Uterus (tissue), 3 donors: ENCODE measurements at regions not wholly inside any gene's neighbourhood (a gene's known extent, or its start where the extent isn't known, plus 50 kb on each side); places are given as distances from the start of the nearest gene placed in this dataset. TPM values are rescaled to one million over a fixed set of nuclear protein-coding genes. Genes with fewer than 3 reads are reported as not detected.
"Not testable (repeated sequence)": the region's sequence is repeated elsewhere in the genome, so short reads cannot be mapped to it uniquely, and the experiment has no call there.

ENCODE experiments used
- DNase-seq, 2 donors: peaks; one replicate each; pipeline ENCODE4 v3.0.0-alpha.2; 2019 to 2020
- H3K27ac ChIP-seq, 2 donors: fragments of 200-600 bp; sonication (generic); 1 replicate in 1 of 2; 2 replicates in 1 of 2; pipeline ENCODE4 v1.5.1; 2016 to 2018
- H3K27me3 ChIP-seq, 2 donors: fragments of 200-600 bp; sonication (generic); one replicate each; pipeline ENCODE4 v1.5.1; 2018 to 2019; ENCODE audit warnings: control low read depth in 1 of 2
- H3K36me3 ChIP-seq, 2 donors: fragments of 200-600 bp; sonication (generic); one replicate each; pipeline ENCODE4 v1.5.1; 2019; ENCODE audit warnings: control low read depth in 1 of 2
- H3K4me1 ChIP-seq, 2 donors: fragments of 200-600 bp; sonication (generic); one replicate each; pipeline ENCODE4 v1.5.1; 2018 to 2019; ENCODE audit warnings: control low read depth in 1 of 2
- H3K4me3 ChIP-seq, 2 donors: fragments of 200-600 bp; sonication (generic); 1 replicate in 1 of 2; 2 replicates in 1 of 2; pipeline ENCODE4 v1.5.1; 2018 to 2019; ENCODE audit warnings: mild to moderate bottlenecking in 1 of 2
- H3K9me3 ChIP-seq, 2 donors: fragments of 200-600 bp; sonication (generic); one replicate each; pipeline ENCODE4 v1.5.1; 2019; ENCODE audit warnings: control low read depth in 1 of 2
- CTCF ChIP-seq, 4 experiments: fragments of 200-600 bp in 2 of 4; fragments of 450-650 bp in 2 of 4; sonication (generic) in 2 of 4; IDR thresholded peaks; one replicate each; pipeline ENCODE4 v1.5.1; 2016 to 2019; ENCODE audit warnings: antibody characterized with exemption in 4 of 4, mild to moderate bottlenecking in 2 of 4, moderate library complexity in 1 of 4
- POLR2A ChIP-seq, 2 donors: fragments of 450-650 bp; IDR thresholded peaks; one replicate each; pipeline ENCODE4 v1.6.1; 2016; ENCODE audit warnings: antibody characterized with exemption in 2 of 2, mild to moderate bottlenecking in 1 of 2, moderate library complexity in 1 of 2
- intact Hi-C: fragments of 100-400 bp; cut with DNase I; formaldehyde crosslinking; loops from one replicate; pipeline ENCODE4 v1.15.1; 2023; ENCODE audit warnings: low total_unique reads
- small RNA-seq: library from RNA; depleted of rRNA; stranded (forward); fragments of <200 nt; gene quantifications from one replicate; pipeline ENCODE3, GENCODE V24; 2016
- donor health status: DM: yes; HTN: yes; CAD: no.

GRCh38 chr13:87582399-87582798, 88.8 kb upstream of the SLITRK5 start:
- Histone ChIP-seq H3K4me3 (no peak overlapping the region), H3K36me3 (no peaks in the 10 kb centered on the region), H3K27ac (no peak overlapping the region), H3K9me3 (no peaks in the 10 kb centered on the region), H3K4me1 (no peaks in the 10 kb centered on the region), H3K27me3 (no peaks in the 10 kb centered on the region)
- TF ChIP-seq CTCF (IDR thresholded peaks at IDR 0.05) (no peak), POLR2A (IDR thresholded peaks at IDR 0.05) (no peak)
- intact Hi-C loops: no loop called here
- DNase-seq: no peak

- H3K27ac ChIP-seq: no peak overlapping the region
- H3K27me3 ChIP-seq: no peaks in the 10 kb centered on the region
- intact Hi-C loops: no loop called here
- TF ChIP-seq CTCF (IDR thresholded peaks at IDR 0.05): no peak
- TF ChIP-seq POLR2A (IDR thresholded peaks at IDR 0.05): no peak
- no peak overlapping the region for H3K4me3 ChIP-seq
- no peaks in the 10 kb centered on the region for H3K4me1 ChIP-seq
- H3K9me3 ChIP-seq: no peaks in the 10 kb centered on the region
- no peak for DNase-seq
- no peaks in the 10 kb centered on the region for H3K36me3 ChIP-seq
Observed at GRCh38 chr13:87590518-87590917, 80.7 kb upstream of the SLITRK5 start.

DNA sequence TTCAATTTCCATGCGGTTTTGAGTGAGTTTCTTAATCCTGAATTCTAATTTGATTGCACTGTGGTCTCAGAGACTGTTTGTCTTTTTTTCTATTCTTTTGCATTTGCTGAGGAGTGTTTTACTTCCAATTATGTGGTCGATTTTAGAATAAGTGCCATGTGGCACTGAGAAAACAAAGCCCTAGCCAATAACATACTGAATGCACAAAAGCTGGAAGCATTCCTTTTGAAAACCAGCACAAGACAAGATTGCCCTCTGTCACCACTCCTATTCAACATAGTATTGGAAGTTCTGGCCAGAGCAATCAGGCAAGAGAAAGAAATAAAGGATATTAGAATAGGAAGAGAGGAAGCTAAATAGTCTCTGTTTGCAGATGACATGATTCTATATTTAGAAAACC, 66.7 kb upstream of the SLITRK5 start:
- H3K27ac ChIP-seq, intact Hi-C loops, H3K4me3 ChIP-seq, H3K9me3 ChIP-seq, DNase-seq, H3K36me3 ChIP-seq, H3K27me3 ChIP-seq, H3K4me1 ChIP-seq: not testable (repeated sequence)

- Histone ChIP-seq H3K4me1 (no peaks in the 10 kb centered on the region), H3K27me3 (no peaks in the 10 kb centered on the region), H3K4me3 (no peak overlapping the region), H3K9me3 (no peaks in the 10 kb centered on the region), H3K27ac (no peak overlapping the region), H3K36me3 (no peaks in the 10 kb centered on the region)
- TF ChIP-seq POLR2A (IDR thresholded peaks at IDR 0.05) (no peak), CTCF (IDR thresholded peaks at IDR 0.05) (no peak)
- DNase-seq: no peak
- intact Hi-C loops: no loop called here
Observed at GRCh38 chr13:87607266-87607665, 63.9 kb upstream of the SLITRK5 start.

DNA sequence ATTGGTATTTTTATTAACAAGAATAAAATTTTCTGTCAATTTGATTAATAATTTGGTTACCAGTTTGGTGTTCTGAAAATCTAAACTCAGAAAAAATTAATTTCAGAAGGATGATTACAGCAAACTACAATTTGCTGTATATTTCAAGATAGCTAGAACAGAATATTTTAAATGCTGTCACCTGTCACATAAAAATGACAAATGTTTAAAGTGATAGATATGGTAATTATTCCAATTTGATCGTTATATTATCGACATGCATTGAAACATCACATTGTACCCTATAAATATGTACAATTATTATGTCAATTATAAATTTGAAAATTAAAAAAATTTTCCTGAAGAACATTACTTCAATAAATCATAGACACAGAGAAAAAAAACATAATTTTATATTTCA, 56.9 kb upstream of the SLITRK5 start:
- TF ChIP-seq CTCF (IDR thresholded peaks at IDR 0.05) (no peak), POLR2A (IDR thresholded peaks at IDR 0.05) (no peak)
- Histone ChIP-seq H3K27ac (no peak overlapping the region), H3K4me3 (no peak overlapping the region), H3K27me3 (no peaks in the 10 kb centered on the region), H3K9me3 (no peaks in the 10 kb centered on the region), H3K36me3 (no peaks in the 10 kb centered on the region), H3K4me1 (no peaks in the 10 kb centered on the region)
- DNase-seq: no peak
- intact Hi-C loops: no loop called here

Small RNA genes in the stretch of these regions (small RNA-seq; reads per million reads assigned to genes)
- gene UBBP5: not detected
